ENCODE measurements at regions not wholly inside any gene's neighbourhood (a gene's known extent, or its start where the extent isn't known, plus 50 kb on each side); places are given as distances from the start of the nearest gene placed in this dataset.

DNA sequence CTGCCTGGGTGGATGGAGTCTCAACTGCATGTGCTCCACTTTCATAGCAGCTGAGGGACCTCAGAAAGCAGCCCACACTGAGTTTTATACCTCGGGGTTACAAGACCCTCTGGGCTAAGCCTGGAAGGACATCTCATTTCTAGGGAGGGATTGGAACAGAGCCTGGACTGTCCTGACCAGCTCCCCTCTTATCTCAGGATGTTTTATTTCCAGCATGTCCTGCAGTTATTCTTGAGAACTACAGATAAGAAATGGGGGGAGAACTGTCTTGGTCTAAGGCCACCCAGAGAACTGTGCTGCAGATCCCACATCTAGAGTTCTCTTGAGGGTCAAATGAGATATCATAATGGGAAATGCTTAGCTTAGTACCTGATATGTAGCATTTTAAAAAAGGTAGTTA is 97.3 kb upstream of the CHD6 start:
- POLR2A ChIA-PET, result interaction anchor here (0.5 kb wide), 1 partner anchor 153 kb away, joined by 3 read pairs; no protein-coding TSS in a partner anchor

DNA sequence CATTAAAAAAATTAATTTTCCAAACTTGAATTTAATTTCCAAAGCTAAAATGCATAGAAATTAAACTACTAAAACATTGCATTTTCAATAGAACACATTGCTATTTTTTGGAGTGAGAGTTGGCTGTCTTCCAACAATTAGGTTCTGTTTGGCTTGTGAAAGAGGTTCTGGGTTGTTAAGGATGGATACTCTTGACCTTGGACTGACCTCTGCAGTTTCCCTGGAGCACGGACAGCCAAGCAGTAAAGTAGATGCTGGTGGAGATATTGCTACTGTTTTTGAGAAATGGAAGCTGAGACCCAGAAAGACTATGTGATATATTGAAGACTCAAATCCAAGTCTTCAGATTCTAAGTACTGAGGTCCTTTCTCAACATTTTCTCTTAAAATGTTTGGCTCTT is 95.9 kb upstream of the CHD6 start:
- TF ChIP-seq ATF1 (CRISPR knock-in tag; IDR thresholded peaks at IDR 0.05) (no peak), JAZF1 (CRISPR knock-in tag; IDR thresholded peaks at IDR 0.05) (no peak)
- TF ChIP-seq, protein P1, sequence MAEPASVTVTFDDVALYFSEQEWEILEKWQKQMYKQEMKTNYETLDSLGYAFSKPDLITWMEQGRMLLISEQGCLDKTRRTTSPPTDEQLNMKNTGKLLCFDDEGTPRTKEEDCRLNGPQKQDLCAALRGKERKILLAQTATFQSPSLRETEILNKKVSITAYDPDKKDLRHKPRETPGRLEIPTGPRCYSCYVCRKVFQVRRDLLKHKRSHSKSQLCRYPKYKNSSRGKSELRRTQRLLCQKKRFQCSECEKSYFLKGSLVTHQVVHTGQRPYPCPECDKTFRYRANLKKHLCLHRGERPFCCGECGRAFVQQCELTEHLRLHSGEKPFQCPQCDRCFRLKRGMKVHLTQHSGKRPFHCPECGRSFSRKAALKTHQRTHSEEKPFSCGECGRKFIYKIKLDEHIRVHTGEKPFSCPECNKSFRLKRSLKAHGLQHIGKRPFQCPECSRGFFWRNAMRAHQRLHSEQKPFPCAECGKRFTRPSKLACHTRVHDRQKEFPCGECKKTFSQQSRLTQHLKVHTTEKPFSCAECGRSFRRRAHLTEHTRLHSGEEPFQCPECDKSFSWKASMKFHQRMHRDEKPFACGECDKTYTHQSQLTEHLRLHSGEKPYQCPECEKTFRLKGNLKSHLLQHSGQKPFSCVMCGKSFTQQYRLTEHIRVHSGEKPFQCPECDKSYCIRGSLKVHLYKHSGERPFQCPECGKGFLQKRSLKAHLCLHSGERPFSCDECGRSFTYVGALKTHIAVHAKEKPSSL (CRISPR knock-in tag; conservative IDR thresholded peaks at IDR 0.05), result no peak
- TF ChIP-seq, protein P2, sequence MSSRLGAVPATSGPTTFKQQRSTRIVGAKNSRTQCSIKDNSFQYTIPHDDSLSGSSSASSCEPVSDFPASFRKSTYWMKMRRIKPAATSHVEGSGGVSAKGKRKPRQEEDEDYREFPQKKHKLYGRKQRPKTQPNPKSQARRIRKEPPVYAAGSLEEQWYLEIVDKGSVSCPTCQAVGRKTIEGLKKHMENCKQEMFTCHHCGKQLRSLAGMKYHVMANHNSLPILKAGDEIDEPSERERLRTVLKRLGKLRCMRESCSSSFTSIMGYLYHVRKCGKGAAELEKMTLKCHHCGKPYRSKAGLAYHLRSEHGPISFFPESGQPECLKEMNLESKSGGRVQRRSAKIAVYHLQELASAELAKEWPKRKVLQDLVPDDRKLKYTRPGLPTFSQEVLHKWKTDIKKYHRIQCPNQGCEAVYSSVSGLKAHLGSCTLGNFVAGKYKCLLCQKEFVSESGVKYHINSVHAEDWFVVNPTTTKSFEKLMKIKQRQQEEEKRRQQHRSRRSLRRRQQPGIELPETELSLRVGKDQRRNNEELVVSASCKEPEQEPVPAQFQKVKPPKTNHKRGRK (CRISPR knock-in tag; IDR thresholded peaks at IDR 0.05; ENCODE audit: borderline replicate concordance), result no peak
- no peak for ATAC-seq

More for the DNA sequence above, 97.3 kb upstream of the CHD6 start:
- no peak overlapping the region for H3K27ac Mint-ChIP-seq
- CTCF ChIA-PET, result interaction anchor here (1.0 kb wide), 1 partner anchor 19 kb away, joined by 3 read pairs; no protein-coding TSS in a partner anchor
- no peak for TF ChIP-seq TEAD1 (CRISPR knock-in tag; IDR thresholded peaks at IDR 0.05)
- TF ChIP-seq, protein P3, sequence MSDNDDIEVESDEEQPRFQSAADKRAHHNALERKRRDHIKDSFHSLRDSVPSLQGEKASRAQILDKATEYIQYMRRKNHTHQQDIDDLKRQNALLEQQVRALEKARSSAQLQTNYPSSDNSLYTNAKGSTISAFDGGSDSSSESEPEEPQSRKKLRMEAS (CRISPR knock-in tag; IDR thresholded peaks at IDR 0.05), result no peak
- TF ChIP-seq, protein P4, sequence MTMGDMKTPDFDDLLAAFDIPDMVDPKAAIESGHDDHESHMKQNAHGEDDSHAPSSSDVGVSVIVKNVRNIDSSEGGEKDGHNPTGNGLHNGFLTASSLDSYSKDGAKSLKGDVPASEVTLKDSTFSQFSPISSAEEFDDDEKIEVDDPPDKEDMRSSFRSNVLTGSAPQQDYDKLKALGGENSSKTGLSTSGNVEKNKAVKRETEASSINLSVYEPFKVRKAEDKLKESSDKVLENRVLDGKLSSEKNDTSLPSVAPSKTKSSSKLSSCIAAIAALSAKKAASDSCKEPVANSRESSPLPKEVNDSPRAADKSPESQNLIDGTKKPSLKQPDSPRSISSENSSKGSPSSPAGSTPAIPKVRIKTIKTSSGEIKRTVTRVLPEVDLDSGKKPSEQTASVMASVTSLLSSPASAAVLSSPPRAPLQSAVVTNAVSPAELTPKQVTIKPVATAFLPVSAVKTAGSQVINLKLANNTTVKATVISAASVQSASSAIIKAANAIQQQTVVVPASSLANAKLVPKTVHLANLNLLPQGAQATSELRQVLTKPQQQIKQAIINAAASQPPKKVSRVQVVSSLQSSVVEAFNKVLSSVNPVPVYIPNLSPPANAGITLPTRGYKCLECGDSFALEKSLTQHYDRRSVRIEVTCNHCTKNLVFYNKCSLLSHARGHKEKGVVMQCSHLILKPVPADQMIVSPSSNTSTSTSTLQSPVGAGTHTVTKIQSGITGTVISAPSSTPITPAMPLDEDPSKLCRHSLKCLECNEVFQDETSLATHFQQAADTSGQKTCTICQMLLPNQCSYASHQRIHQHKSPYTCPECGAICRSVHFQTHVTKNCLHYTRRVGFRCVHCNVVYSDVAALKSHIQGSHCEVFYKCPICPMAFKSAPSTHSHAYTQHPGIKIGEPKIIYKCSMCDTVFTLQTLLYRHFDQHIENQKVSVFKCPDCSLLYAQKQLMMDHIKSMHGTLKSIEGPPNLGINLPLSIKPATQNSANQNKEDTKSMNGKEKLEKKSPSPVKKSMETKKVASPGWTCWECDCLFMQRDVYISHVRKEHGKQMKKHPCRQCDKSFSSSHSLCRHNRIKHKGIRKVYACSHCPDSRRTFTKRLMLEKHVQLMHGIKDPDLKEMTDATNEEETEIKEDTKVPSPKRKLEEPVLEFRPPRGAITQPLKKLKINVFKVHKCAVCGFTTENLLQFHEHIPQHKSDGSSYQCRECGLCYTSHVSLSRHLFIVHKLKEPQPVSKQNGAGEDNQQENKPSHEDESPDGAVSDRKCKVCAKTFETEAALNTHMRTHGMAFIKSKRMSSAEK (CRISPR knock-in tag; IDR thresholded peaks at IDR 0.05; ENCODE audit: borderline replicate concordance), result no peak
- TF ChIP-seq SP1 (CRISPR knock-in tag; conservative IDR thresholded peaks at IDR 0.05), result no peak
- TF ChIP-seq GTF2I (CRISPR knock-in tag; conservative IDR thresholded peaks at IDR 0.05), result no peak
- no peak for TF ChIP-seq NR2C2 (CRISPR knock-in tag; IDR thresholded peaks at IDR 0.05)
- no peak for TF ChIP-seq TP53 (CRISPR knock-in tag; IDR thresholded peaks at IDR 0.05)
- TF ChIP-seq JUN (CRISPR knock-in tag; IDR thresholded peaks at IDR 0.05), result no peak
- no peak for TF ChIP-seq NFYB (CRISPR knock-in tag; conservative IDR thresholded peaks at IDR 0.05; ENCODE audit: low read depth)
- TF ChIP-seq, protein P5, sequence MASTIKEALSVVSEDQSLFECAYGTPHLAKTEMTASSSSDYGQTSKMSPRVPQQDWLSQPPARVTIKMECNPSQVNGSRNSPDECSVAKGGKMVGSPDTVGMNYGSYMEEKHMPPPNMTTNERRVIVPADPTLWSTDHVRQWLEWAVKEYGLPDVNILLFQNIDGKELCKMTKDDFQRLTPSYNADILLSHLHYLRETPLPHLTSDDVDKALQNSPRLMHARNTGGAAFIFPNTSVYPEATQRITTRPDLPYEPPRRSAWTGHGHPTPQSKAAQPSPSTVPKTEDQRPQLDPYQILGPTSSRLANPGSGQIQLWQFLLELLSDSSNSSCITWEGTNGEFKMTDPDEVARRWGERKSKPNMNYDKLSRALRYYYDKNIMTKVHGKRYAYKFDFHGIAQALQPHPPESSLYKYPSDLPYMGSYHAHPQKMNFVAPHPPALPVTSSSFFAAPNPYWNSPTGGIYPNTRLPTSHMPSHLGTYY (CRISPR knock-in tag; IDR thresholded peaks at IDR 0.05), result no peak
- ATAC-seq (no peak), DNase-seq (ENCODE audit: low spot score) (no peak)
- H3K27me3 Mint-ChIP-seq (ENCODE audit: low read depth), result no peaks in the 10 kb centered on the region; the same call in 1 of the 2 replicates
- H3K4me3 Mint-ChIP-seq, result no peak overlapping the region
- H3K36me3 Mint-ChIP-seq, result 0 out of 2 replicates have a peak, but pooled peaks cover 3% of the 10 kb centered on the region
- H3K9me3 Mint-ChIP-seq, result peaks cover 21% of the 10 kb centered on the region
- peaks cover 11% of the 10 kb centered on the region for H3K4me1 Mint-ChIP-seq

More for the DNA sequence above, 95.9 kb upstream of the CHD6 start:
- H3K4me3 Mint-ChIP-seq, result no peak overlapping the region
- ChIA-PET POLR2A (no interaction called here), CTCF (interaction anchor here (1.6 kb wide), 2 partner anchors 21 kb away, joined by 3 to 9 read pairs; no protein-coding TSS in a partner anchor)
- H3K9me3 Mint-ChIP-seq, result peaks cover 23% of the 10 kb centered on the region
- no peak overlapping the region for H3K27ac Mint-ChIP-seq
- H3K27me3 Mint-ChIP-seq (ENCODE audit: low read depth), result no peaks in the 10 kb centered on the region; the same call in 1 of the 2 replicates
- no peak for DNase-seq (ENCODE audit: low spot score)
- 0 out of 2 replicates have a peak, but pooled peaks cover 3% of the 10 kb centered on the region for H3K36me3 Mint-ChIP-seq
- peaks cover 11% of the 10 kb centered on the region for H3K4me1 Mint-ChIP-seq
